ENCODE measurements at regions not wholly inside any gene's neighbourhood (a gene's known extent, or its start where the extent isn't known, plus 50 kb on each side); places are given as distances from the start of the nearest gene placed in this dataset.
"Not testable (repeated sequence)": the region's sequence is repeated elsewhere in the genome, so short reads cannot be mapped to it uniquely, and the experiment has no call there.

DNA sequence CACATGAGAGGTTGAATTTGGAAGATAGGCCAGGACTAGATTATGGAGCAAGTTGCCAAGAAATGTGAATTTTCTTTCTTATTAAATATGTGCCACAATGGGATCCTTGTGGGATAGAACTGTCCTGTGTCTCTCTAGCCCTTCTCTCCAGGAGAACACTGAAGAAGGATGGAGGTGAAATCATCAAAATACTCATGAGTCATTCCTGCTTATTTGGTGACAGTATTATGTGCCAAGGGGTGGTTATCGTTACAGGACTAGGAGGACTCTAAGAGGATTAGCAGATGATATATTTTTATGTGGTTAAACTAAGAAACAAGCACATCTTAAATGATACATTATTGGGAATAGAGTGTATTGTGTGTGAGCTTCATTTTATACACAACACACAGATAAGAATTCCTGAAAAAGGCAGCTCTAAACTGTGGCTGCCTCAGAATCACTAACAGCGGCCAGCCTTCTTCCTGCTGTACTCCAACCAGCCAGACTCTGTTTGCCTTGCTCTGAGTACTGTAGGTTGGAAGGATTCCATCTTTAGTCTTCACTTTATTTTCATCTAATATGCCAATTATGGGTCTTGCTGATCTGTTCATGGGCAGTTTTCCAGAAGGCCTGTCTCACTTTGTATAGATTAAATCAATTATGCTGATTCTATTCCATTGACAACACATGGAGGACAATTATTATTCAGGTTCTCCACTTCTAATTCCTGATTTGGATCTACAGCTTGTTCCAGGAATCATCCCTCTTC is 325.8 kb downstream of the ABCC12 start:
- H3K4me3 ChIP-seq, result no peak overlapping the region
- H3K9me3 ChIP-seq, result peaks cover 10 to 18% of the 10 kb centered on the region in 2 donors
- H3K27me3 ChIP-seq, result no peaks in the 10 kb centered on the region
- H3K4me1 ChIP-seq, result no peaks in the 10 kb centered on the region
- TF ChIP-seq, protein P1, sequence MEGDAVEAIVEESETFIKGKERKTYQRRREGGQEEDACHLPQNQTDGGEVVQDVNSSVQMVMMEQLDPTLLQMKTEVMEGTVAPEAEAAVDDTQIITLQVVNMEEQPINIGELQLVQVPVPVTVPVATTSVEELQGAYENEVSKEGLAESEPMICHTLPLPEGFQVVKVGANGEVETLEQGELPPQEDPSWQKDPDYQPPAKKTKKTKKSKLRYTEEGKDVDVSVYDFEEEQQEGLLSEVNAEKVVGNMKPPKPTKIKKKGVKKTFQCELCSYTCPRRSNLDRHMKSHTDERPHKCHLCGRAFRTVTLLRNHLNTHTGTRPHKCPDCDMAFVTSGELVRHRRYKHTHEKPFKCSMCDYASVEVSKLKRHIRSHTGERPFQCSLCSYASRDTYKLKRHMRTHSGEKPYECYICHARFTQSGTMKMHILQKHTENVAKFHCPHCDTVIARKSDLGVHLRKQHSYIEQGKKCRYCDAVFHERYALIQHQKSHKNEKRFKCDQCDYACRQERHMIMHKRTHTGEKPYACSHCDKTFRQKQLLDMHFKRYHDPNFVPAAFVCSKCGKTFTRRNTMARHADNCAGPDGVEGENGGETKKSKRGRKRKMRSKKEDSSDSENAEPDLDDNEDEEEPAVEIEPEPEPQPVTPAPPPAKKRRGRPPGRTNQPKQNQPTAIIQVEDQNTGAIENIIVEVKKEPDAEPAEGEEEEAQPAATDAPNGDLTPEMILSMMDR (IDR thresholded peaks at IDR 0.05), result no peak
- DNase-seq (ENCODE audit: low spot score in 2 of 2), result no peak
- H3K36me3 ChIP-seq, result no peaks in the 10 kb centered on the region
- H3K27ac ChIP-seq, result no peak overlapping the region
- intact Hi-C loops (cut with DNase I; ENCODE audit: low total_unique reads), result no loop called here

DNA sequence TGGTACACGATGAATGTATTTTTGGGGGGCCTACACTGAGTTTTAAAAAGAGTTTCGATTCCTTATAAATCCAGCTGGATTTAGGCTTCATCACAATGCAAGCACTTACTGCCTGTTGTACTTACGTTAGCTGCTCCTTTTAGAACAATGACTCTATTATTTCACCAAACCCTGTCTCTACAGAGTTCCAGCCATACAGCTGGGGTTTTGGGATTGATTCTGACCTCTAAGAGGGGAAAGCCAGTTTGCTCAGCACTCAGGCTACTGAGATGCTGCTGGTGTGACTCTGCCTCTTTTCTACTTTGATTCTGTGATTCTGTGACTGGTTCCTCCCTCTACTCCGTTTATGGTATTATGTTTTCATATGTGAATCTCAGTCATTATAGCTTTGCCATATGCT is 329.7 kb downstream of the ABCC12 start:
- Histone ChIP-seq H3K27ac (no peak overlapping the region), H3K9me3 (no peaks in the 10 kb centered on the region), H3K4me1 (no peaks in the 10 kb centered on the region), H3K36me3 (no peaks in the 10 kb centered on the region), H3K4me3 (no peak overlapping the region), H3K27me3 (no peaks in the 10 kb centered on the region)
- TF ChIP-seq, protein P1 (IDR thresholded peaks at IDR 0.05), result no peak
- TF ChIP-seq POLR2AphosphoS5 (IDR thresholded peaks at IDR 0.05) (no peak), POLR2A (IDR thresholded peaks at IDR 0.05) (no peak)
- intact Hi-C loops (cut with DNase I; ENCODE audit: low total_unique reads), result no loop called here
- DNase-seq (ENCODE audit: low spot score in 2 of 2), result no peak

DNA sequence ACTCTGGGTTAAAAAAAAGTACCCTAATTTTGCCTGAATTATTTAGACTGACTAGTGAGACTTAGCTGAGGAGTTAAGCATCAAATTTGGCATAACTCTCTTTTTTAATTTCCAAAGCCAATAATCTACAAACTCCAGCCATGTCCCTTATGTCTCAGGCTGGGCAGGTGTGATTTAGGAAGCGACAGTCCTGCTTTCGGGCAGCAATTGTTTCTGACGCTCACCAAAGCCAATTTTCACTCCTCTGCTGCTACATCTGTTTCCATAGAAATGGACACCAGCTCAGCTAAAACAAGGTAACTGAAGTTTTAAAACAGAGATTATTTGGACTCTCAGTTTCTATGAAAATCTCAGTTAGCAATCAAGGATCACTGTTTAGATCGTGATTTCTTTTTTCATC is 338.7 kb downstream of the ABCC12 start:
- H3K4me1 ChIP-seq, result no peaks in the 10 kb centered on the region
- no peaks in the 10 kb centered on the region for H3K27me3 ChIP-seq
- intact Hi-C loops (cut with DNase I; ENCODE audit: low total_unique reads), result no loop called here
- no peaks in the 10 kb centered on the region for H3K36me3 ChIP-seq
- TF ChIP-seq POLR2A (IDR thresholded peaks at IDR 0.05) (no peak), POLR2AphosphoS5 (IDR thresholded peaks at IDR 0.05) (no peak)
- TF ChIP-seq, protein P1 (IDR thresholded peaks at IDR 0.05), result no peak
- DNase-seq (ENCODE audit: low spot score in 2 of 2), result no peak
- no peak overlapping the region for H3K4me3 ChIP-seq
- H3K9me3 ChIP-seq, result peaks cover 6 to 26% of the 10 kb centered on the region in 2 donors
- no peak overlapping the region for H3K27ac ChIP-seq

DNA sequence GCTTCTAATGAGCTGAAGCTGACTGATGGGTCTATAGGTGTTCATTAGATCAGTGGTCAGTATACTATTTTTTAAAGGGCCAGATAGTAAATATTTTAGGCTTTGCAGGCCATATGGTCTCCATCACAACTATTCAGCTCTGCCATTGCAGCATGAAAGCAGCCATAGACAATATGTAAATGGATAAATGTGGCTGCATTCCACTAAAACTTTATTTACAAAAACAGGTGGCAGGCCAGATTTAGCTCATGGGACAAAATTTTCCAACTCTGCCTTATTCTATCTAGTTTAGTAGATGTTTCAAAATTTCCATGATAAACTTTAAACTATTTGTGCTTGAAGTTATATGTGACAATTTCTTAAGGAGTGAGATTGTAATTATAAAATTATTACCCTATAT is 339.3 kb downstream of the ABCC12 start:
- H3K27me3 ChIP-seq, result no peaks in the 10 kb centered on the region
- TF ChIP-seq POLR2A (IDR thresholded peaks at IDR 0.05), result no peak
- TF ChIP-seq, protein P1 (IDR thresholded peaks at IDR 0.05), result no peak
- no peak for TF ChIP-seq POLR2AphosphoS5 (IDR thresholded peaks at IDR 0.05)
- peaks cover 6 to 31% of the 10 kb centered on the region in 2 donors for H3K9me3 ChIP-seq

DNA sequence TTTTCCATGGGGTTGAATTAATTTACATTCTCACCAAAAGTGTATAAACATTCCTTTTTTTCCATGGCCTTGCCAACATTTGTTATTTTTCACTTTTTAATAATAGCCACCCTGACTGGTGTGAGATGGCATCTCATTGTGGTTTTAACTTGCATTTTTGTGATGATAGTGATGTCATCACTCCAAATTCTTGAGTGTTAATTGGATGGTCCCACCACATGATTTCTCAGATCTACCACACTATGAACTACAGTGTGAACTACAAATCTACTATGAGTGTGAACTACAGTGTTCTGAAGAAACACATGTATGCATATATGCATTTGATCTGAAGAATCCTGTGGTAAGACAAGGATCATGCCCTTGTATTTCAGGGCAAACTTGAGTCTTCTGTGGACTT is 340.1 kb downstream of the ABCC12 start:
- intact Hi-C loops (cut with DNase I; ENCODE audit: low total_unique reads), result no loop called here
- Histone ChIP-seq H3K27ac (no peak overlapping the region), H3K36me3 (no peaks in the 10 kb centered on the region), H3K27me3 (no peaks in the 10 kb centered on the region), H3K9me3 (peaks cover 6 to 31% of the 10 kb centered on the region in 2 donors), H3K4me1 (no peaks in the 10 kb centered on the region), H3K4me3 (no peak overlapping the region)
- no peak for DNase-seq (ENCODE audit: low spot score in 2 of 2)
- TF ChIP-seq POLR2A (IDR thresholded peaks at IDR 0.05), result no peak
- TF ChIP-seq, protein P1 (IDR thresholded peaks at IDR 0.05), result no peak
- no peak for TF ChIP-seq POLR2AphosphoS5 (IDR thresholded peaks at IDR 0.05)

More for the DNA sequence above, 339.3 kb downstream of the ABCC12 start:
- H3K4me1 ChIP-seq, result no peaks in the 10 kb centered on the region
- H3K4me3 ChIP-seq, result no peak overlapping the region
- no peak for DNase-seq (ENCODE audit: low spot score in 2 of 2)
- H3K36me3 ChIP-seq, result no peaks in the 10 kb centered on the region
- intact Hi-C loops (cut with DNase I; ENCODE audit: low total_unique reads), result no loop called here
- no peak overlapping the region for H3K27ac ChIP-seq

DNA sequence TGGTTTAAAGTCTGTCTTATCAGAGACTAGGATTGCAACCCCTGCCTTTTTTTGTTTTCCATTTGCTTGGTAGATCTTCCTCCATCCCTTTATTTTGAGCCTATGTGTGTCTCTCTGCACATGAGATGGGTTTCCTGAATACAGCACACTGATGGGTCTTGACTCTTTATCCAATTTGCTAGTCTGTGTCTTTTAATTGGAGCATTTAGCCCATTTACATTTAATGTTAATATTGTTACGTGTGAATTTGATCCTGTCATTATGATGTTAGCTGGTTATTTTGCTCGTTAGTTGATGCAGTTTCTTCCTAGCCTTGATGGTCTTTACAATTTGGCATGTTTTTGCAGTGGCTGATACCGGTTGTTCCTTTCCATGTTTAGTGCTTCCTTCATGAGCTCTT is 344.0 kb downstream of the ABCC12 start:
- H3K36me3 ChIP-seq; DNase-seq (ENCODE audit: low spot score in 2 of 2); H3K27ac ChIP-seq; intact Hi-C loops (cut with DNase I; ENCODE audit: low total_unique reads); H3K27me3 ChIP-seq; H3K4me3 ChIP-seq; H3K4me1 ChIP-seq: not testable (repeated sequence)
- H3K9me3 ChIP-seq, result peaks cover 10 to 37% of the 10 kb centered on the region in 2 donors
